A549 (cell line): ENCODE measurements at regions not wholly inside any gene's neighbourhood (a gene's known extent, or its start where the extent isn't known, plus 50 kb on each side); places are given as distances from the start of the nearest gene placed in this dataset.

Experiments used
- ATAC-seq, 2 experiments: fragments of 200-7000 bp in 1 of 2; fragments of >200 bp in 1 of 2; cut with Nextera tagmentation in 1 of 2; cut with Tn5 transposase in 1 of 2; 3 replicates each; pipeline versions ENCODE4 v1.8.0 to v1.9.1; 2018 to 2020; ENCODE audit warnings: mild to moderate bottlenecking in 1 of 2, moderate library complexity in 1 of 2
- CTCF ChIA-PET: fragments of 300-600 bp; sonication (Branson Sonifier 250); formaldehyde crosslinking; extraction: SDS; loops from one replicate; lab custom pipeline; 2021; ENCODE audit warnings: antibody characterized with exemption, inconsistent platforms; lab: Yijun Ruan, JAX
- POLR2A ChIA-PET: fragments of 350-600 bp; formaldehyde crosslinking; extraction: SDS; loops from one replicate; lab custom pipeline; 2021; ENCODE audit warnings: antibody characterized with exemption, inconsistent platforms; lab: Yijun Ruan, JAX
- DNase-seq, 2 experiments: peaks; one replicate each; pipeline versions ENCODE4 v3.0.0 to v3.0.0-alpha.2; 2011 to 2016; ENCODE audit warnings: low read depth in 1 of 2, low spot score in 1 of 2
- FAIRE-seq: peaks from 2 replicates; lab custom pipeline; 2011; peaks lifted over from hg19 to GRCh38; lab: Jason Lieb, UNC
- H3K27ac ChIP-seq, 2 experiments: fragments of >200 bp; sonication (Bioruptor Twin); formaldehyde crosslinking; 3 replicates each; pipeline ENCODE4 v1.5.1; 2016 to 2017
- H3K4me1 ChIP-seq: fragments of >200 bp; sonication (Bioruptor Twin); formaldehyde crosslinking; 3 replicates; pipeline ENCODE4 v1.6.1; 2016
- H3K4me2 ChIP-seq: fragments of >200 bp; sonication (Bioruptor Twin); formaldehyde crosslinking; 3 replicates; pipeline ENCODE4 v1.6.1; 2016
- H3K4me3 ChIP-seq: fragments of >200 bp; sonication (Bioruptor Twin); formaldehyde crosslinking; 3 replicates; pipeline ENCODE4 v1.5.1; 2016
- H3K9me3 ChIP-seq: fragments of >200 bp; sonication (Bioruptor Twin); formaldehyde crosslinking; 3 replicates; pipeline ENCODE4 v1.6.1; 2016
- CBX2 ChIP-seq: fragments of 200-600 bp; sonication (generic); IDR thresholded peaks from 2 replicates; pipeline ENCODE4 v1.6.1; 2016; ENCODE audit warnings: low read depth, mild to moderate bottlenecking, borderline replicate concordance
- CBX8 ChIP-seq: fragments of 200-600 bp; sonication (generic); IDR thresholded peaks from 2 replicates; pipeline ENCODE4 v1.6.1; 2016
- CEBPB ChIP-seq, 2 experiments: fragments of >200 bp in 1 of 2; sonication (Bioruptor Twin) in 1 of 2; formaldehyde crosslinking in 1 of 2; IDR thresholded peaks; 2 replicates each; pipeline ENCODE4 v1.6.1; 2012 to 2016
- CTCF ChIP-seq: fragments of >200 bp; sonication (Bioruptor Twin); formaldehyde crosslinking; IDR thresholded peaks from 3 replicates; pipeline ENCODE4 v1.5.1; 2016
- ELK1 ChIP-seq: fragments of 150-350 bp; IDR thresholded peaks from 2 replicates; pipeline ENCODE4 v1.6.1; 2014; ENCODE audit warnings: low read depth, mild to moderate bottlenecking, low read length
- ESRRA ChIP-seq: fragments of 150-350 bp; IDR thresholded peaks from 2 replicates; pipeline ENCODE4 v1.6.1; 2014; ENCODE audit warnings: mild to moderate bottlenecking, low read length, borderline replicate concordance
- GATA3 ChIP-seq: IDR thresholded peaks from 2 replicates; pipeline ENCODE4 v1.6.1; 2012; ENCODE audit warnings: borderline replicate concordance
- HDAC2 ChIP-seq: fragments of 200-600 bp; sonication (generic); IDR thresholded peaks from 2 replicates; pipeline ENCODE4 v1.6.1; 2016
- MAFK ChIP-seq: fragments of 450-650 bp; IDR thresholded peaks from 2 replicates; pipeline ENCODE4 v1.6.1; 2014; ENCODE audit not compliant: partially characterized antibody
- MAZ ChIP-seq: fragments of 150-350 bp; IDR thresholded peaks from 2 replicates; pipeline ENCODE4 v1.6.1; 2014; ENCODE audit warnings: antibody characterized with exemption, low read depth, low read length, borderline replicate concordance
- NPAS2 ChIP-seq: fragments of 250-450 bp; sonication (Bioruptor Pico); IDR thresholded peaks from 2 replicates; pipeline ENCODE4 v1.8.0; 2022; ENCODE audit warnings: mild to moderate bottlenecking, moderate library complexity, borderline replicate concordance
- PBX3 ChIP-seq: IDR thresholded peaks from 2 replicates; pipeline ENCODE4 v1.6.1; 2012
- RCOR1 ChIP-seq: fragments of 150-350 bp; IDR thresholded peaks from 2 replicates; pipeline ENCODE4 v1.6.1; 2014; ENCODE audit warnings: antibody characterized with exemption, low read length, low read depth
- REST ChIP-seq: fragments of 200-600 bp; sonication (generic); IDR thresholded peaks from 2 replicates; pipeline ENCODE4 v1.6.1; 2016; ENCODE audit warnings: antibody characterized with exemption, mild to moderate bottlenecking, moderate library complexity
- SREBF2 ChIP-seq: fragments of 450-650 bp; IDR thresholded peaks from 2 replicates; pipeline ENCODE4 v1.6.1; 2014; ENCODE audit warnings: mild to moderate bottlenecking, moderate library complexity
- TFCP2L1 ChIP-seq: fragments of 250-450 bp; sonication (Bioruptor Pico); IDR thresholded peaks from 2 replicates; pipeline ENCODE4 v1.5.0; 2021; ENCODE audit warnings: mild to moderate bottlenecking
- USF2 ChIP-seq: fragments of 450-650 bp; IDR thresholded peaks from 2 replicates; pipeline ENCODE4 v1.6.1; 2014; ENCODE audit warnings: antibody characterized with exemption
- WGBS: methylation state at CpG from one replicate; pipeline ENCODE4 v1.1.6; 2017; ENCODE audit errors: missing lambda C conversion rate; 5-methylcytosine and 5-hydroxymethylcytosine counted together

- peak overlapping the region; percentile 54 to 89; a peak in 5 of 6 replicates for H3K27ac ChIP-seq
- DNase-seq (no peak), FAIRE-seq (no peak), ATAC-seq (no peak)
- no peak overlapping the region for H3K4me2 ChIP-seq
- WGBS: 72% methylated on average over 5 of the region's 5 CpGs
- CTCF ChIA-PET: no interaction called here
- H3K9me3 ChIP-seq: no peaks in the 10 kb centered on the region
- no peak overlapping the region for H3K4me3 ChIP-seq
- POLR2A ChIA-PET: no interaction called here
- TF ChIP-seq RCOR1 (no peak), USF2 (no peak), MAFK (no peak), GATA3 (no peak), ELK1 (no peak), ESRRA (no peak), MAZ (no peak), CEBPB (IDR thresholded peaks at IDR 0.05) (no peak), TFCP2L1 (CRISPR knock-in tag) (no peak), HDAC2 (no peak), PBX3 (no peak), SREBF2 (no peak)
- H3K4me1 ChIP-seq: peaks cover 64% of the 10 kb centered on the region
These were observed 558.5 kb downstream of the MIAT start for GRCh38 chr22:27215871-27216270.

- ChIA-PET CTCF (interaction anchor here (1.8 kb wide), 1 partner anchor 82 kb away, joined by 4 read pairs; no protein-coding TSS in a partner anchor), POLR2A (no interaction called here)
- TF ChIP-seq REST (no peak), CBX2 (no peak)
- Histone ChIP-seq H3K9me3 (no peaks in the 10 kb centered on the region), H3K27ac (peak overlapping the region; percentile 78 to 89; a peak in 5 of 6 replicates), H3K4me3 (no peak overlapping the region), H3K4me1 (peaks cover 64% of the 10 kb centered on the region), H3K4me2 (no peak overlapping the region)
- ATAC-seq (no peak), FAIRE-seq (no peak), DNase-seq (no peak)
- 90% methylated on average over 1 of the region's 1 CpG for WGBS
These were observed 559.1 kb downstream of the MIAT start for GRCh38 chr22:27216444-27216843.

GRCh38 chr22:27217154-27217553 lies 559.8 kb downstream of the MIAT start:
- POLR2A ChIA-PET: no interaction called here
- H3K4me3 ChIP-seq: no peak overlapping the region
- peak overlapping the region; percentile 78 to 89; a peak in 5 of 6 replicates for H3K27ac ChIP-seq
- no peak for DNase-seq
- CTCF ChIA-PET: interaction anchor here (0.9 to 1.8 kb wide), 3 partner anchors 83 to 326 kb away, joined by 3 to 4 read pairs (median 3); no protein-coding TSS in a partner anchor
- peaks cover under 1% of the 10 kb centered on the region; the same call in 1 of the 3 replicates for H3K9me3 ChIP-seq
- 78% methylated on average over 3 of the region's 3 CpGs for WGBS
- peak overlapping the region; percentile 53 for H3K4me2 ChIP-seq
- FAIRE-seq: no peak
- TF ChIP-seq NPAS2 (CRISPR knock-in tag): no peak
- TF ChIP-seq CBX8: no peak
- TF ChIP-seq CTCF: no peak
- H3K4me1 ChIP-seq: peaks cover 57% of the 10 kb centered on the region
- ATAC-seq: no peak
